GM12891 (cell line): ENCODE measurements at regions not wholly inside any gene's neighbourhood (a gene's known extent, or its start where the extent isn't known, plus 50 kb on each side); places are given as distances from the start of the nearest gene placed in this dataset.

Experiments
- POLR2A ChIP-seq: IDR thresholded peaks from 2 replicates; pipeline ENCODE4 v1.6.1; 2011; ENCODE audit warnings: low read depth, low read length, control low read depth
- POLR2AphosphoS5 ChIP-seq: IDR thresholded peaks from 2 replicates; pipeline ENCODE4 v1.6.1; 2011; ENCODE audit warnings: low read depth, low read length, control low read depth
- POU2F2 ChIP-seq: IDR thresholded peaks from 2 replicates; pipeline ENCODE4 v1.6.1; 2011; ENCODE audit warnings: low read depth, mild to moderate bottlenecking, control low read depth, low read length, moderate library complexity
- SPI1 ChIP-seq: IDR thresholded peaks from 2 replicates; pipeline ENCODE4 v1.6.1; 2011; ENCODE audit warnings: low read depth, low read length, control low read depth
- TAF1 ChIP-seq: IDR thresholded peaks from 2 replicates; pipeline ENCODE4 v1.6.1; 2011; ENCODE audit warnings: low read depth, low read length, control low read depth

DNA sequence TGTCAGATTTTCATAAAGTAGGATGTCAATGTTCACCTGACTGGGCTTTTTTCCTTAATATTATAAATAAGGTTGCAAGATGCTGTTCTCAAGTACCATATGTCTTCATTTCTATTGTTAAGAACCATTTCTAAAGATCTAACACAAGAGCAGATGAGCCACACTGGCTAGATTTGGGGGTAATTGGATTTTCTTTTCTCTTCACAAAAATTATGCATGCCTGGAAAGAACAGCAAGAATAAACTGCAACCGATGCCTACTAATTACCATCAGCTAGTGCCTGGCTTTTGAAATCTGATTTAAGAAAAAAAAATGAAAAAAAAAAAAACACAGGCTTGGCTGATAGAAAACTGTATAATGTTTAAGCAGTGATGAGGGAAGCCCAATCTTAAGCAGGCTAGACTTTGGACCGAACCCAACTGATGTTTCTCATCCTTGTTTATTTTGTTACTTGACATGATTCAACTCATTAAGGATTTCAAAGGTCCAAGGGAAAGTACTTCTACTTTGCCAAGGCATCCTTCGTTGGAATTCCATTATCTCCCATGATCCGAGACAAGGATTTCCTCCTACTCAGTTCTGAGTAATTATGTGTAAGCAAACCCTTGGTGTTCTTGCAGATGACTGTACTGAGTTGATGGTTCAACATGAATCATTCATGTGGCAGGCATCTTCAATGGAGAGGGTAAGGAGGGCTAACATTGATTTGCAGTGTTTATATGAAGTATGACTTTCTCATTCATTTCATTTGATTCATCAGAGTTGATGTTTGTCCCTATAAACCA is 300.5 kb downstream of the SPRY2 start:
- TF ChIP-seq POLR2A: no peak
- no peak for TF ChIP-seq POU2F2
- no peak for TF ChIP-seq TAF1
- TF ChIP-seq POLR2AphosphoS5: no peak
- no peak for TF ChIP-seq SPI1
